ENCODE measurements at regions not wholly inside any gene's neighbourhood (a gene's known extent, or its start where the extent isn't known, plus 50 kb on each side); places are given as distances from the start of the nearest gene placed in this dataset.

- H3K27me3 ChIP-seq: no peaks in the 10 kb centered on the region
- H3K4me3 ChIP-seq (ENCODE audit: low read depth, low read length): no peak overlapping the region
- DNase-seq: peak; percentile 47
- no peaks in the 10 kb centered on the region for H3K36me3 ChIP-seq
- TF ChIP-seq, protein P1, sequence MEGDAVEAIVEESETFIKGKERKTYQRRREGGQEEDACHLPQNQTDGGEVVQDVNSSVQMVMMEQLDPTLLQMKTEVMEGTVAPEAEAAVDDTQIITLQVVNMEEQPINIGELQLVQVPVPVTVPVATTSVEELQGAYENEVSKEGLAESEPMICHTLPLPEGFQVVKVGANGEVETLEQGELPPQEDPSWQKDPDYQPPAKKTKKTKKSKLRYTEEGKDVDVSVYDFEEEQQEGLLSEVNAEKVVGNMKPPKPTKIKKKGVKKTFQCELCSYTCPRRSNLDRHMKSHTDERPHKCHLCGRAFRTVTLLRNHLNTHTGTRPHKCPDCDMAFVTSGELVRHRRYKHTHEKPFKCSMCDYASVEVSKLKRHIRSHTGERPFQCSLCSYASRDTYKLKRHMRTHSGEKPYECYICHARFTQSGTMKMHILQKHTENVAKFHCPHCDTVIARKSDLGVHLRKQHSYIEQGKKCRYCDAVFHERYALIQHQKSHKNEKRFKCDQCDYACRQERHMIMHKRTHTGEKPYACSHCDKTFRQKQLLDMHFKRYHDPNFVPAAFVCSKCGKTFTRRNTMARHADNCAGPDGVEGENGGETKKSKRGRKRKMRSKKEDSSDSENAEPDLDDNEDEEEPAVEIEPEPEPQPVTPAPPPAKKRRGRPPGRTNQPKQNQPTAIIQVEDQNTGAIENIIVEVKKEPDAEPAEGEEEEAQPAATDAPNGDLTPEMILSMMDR (IDR thresholded peaks at IDR 0.05; ENCODE audit: low read depth, low read length): no peak
- H3K9me3 ChIP-seq: no peaks in the 10 kb centered on the region
- peaks cover 24% of the 10 kb centered on the region for H3K4me1 ChIP-seq
Measured at GRCh38 chr2:21256006-21256405, 132.2 kb downstream of the TDRD15 start.

DNA sequence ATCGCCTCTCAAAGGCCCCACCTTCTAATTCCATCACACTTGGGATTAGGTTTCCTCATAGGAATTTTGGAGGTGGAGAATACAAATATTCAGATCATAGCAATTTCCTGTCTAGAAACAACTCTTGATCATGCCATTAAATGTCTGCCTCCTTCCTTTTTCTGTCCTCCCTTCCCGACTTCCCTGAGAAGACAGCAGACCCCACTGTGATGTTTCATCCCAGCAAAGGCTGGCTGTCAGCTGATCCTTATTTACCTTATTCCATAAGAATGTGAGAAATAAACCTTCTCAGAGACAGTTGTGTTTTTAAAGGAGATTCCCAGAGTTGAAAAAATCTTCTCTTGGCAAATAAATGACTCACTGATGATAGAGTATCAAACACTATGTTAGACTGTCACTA is 133.9 kb downstream of the TDRD15 start:
- no peak for DNase-seq
- no peaks in the 10 kb centered on the region for H3K36me3 ChIP-seq
- H3K9me3 ChIP-seq: no peaks in the 10 kb centered on the region
- TF ChIP-seq, protein P1 (IDR thresholded peaks at IDR 0.05; ENCODE audit: low read depth, low read length): no peak
- no peaks in the 10 kb centered on the region for H3K27me3 ChIP-seq
- H3K4me3 ChIP-seq (ENCODE audit: low read depth, low read length): no peak overlapping the region
- H3K4me1 ChIP-seq: peaks cover 39% of the 10 kb centered on the region

- TF ChIP-seq, protein P1 (IDR thresholded peaks at IDR 0.05; ENCODE audit: low read depth, low read length): no peak
Measured at GRCh38 chr2:21258082-21258481, 134.3 kb downstream of the TDRD15 start.

DNA sequence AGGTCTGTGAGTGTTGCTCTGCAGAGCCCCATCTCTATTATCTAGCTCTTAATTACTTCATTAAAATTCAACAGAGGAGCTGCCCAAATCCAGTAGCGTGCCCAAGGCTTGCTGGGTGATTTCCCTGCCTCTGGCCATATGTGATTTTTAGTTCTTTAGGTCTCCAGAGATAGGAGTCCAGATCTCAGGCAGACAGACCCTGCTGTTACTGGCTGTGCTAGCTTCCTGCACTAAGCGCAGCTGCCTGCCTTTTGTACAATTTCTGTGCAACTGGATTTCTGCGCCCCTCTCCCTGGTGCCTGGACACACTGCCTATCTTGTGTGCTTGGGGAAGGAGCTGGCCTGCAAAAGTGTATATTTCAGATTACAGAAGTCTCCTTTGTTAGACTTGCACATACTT is 136.5 kb downstream of the TDRD15 start:
- Histone ChIP-seq H3K4me3 (ENCODE audit: low read depth, low read length) (no peak overlapping the region), H3K4me1 (peaks cover 39% of the 10 kb centered on the region), H3K9me3 (no peaks in the 10 kb centered on the region), H3K36me3 (no peaks in the 10 kb centered on the region), H3K27me3 (no peaks in the 10 kb centered on the region)
- DNase-seq: peak; percentile 59
- TF ChIP-seq, protein P1 (IDR thresholded peaks at IDR 0.05; ENCODE audit: low read depth, low read length): no peak

More at GRCh38 chr2:21258082-21258481, 134.3 kb downstream of the TDRD15 start:
- DNase-seq: no peak
- Histone ChIP-seq H3K36me3 (no peaks in the 10 kb centered on the region), H3K4me1 (peaks cover 39% of the 10 kb centered on the region), H3K4me3 (ENCODE audit: low read depth, low read length) (no peak overlapping the region), H3K9me3 (no peaks in the 10 kb centered on the region), H3K27me3 (no peaks in the 10 kb centered on the region)

DNA sequence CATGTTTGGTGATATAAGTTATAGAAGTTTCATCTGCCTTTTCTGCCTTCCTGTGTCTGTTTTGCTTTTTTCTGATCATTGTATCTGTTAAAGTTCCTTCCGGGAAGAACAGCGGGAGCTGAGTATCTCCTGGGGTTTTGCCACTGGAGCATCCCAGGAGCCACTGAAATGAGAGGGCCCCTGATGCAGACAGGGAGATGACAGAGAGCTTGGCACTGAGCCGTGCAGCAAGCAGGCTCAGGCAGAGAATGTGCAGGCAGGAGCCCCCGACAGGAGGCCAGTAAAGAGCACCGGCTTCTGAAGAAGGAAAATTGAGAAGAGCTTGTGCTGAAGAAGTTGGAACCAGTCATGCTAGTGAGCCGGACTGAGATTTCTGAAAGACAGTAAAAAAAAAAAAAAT is 137.8 kb downstream of the TDRD15 start:
- TF ChIP-seq, protein P1 (IDR thresholded peaks at IDR 0.05; ENCODE audit: low read depth, low read length): 0 out of 2 replicates have a peak, but pooled peaks have one; percentile 6
- Histone ChIP-seq H3K36me3 (no peaks in the 10 kb centered on the region), H3K4me3 (ENCODE audit: low read depth, low read length) (no peak overlapping the region), H3K27me3 (no peaks in the 10 kb centered on the region), H3K4me1 (peaks cover 30% of the 10 kb centered on the region), H3K9me3 (no peaks in the 10 kb centered on the region)
- DNase-seq: peak; percentile 64

DNA sequence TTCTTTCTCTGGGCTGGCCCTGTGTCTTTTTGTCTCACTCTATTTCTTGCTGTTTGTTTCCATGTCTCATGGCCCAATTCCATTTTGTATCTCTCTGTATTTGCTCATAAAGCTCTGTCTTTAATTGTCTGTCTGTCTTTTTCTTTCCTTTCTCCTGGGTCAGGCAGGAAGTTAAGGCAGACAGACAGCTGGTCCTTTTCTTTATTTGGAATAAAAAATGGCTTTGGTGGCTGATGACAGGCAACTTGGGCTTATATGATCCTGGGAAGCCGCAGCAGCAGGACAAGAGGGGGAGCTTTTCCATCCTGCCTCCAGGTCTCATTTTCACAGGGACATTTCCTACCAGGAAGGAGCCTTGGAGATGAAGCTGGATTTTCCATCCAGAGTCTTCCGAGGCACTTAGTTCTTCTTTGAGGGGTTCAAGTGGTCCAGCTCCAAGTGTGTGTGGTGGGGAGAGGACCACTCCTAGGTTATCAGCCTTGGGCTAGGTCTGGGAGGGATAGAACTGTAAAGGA is 138.7 kb downstream of the TDRD15 start:
- Histone ChIP-seq H3K27me3 (no peaks in the 10 kb centered on the region), H3K36me3 (no peaks in the 10 kb centered on the region), H3K4me3 (ENCODE audit: low read depth, low read length) (no peak overlapping the region), H3K9me3 (no peaks in the 10 kb centered on the region), H3K4me1 (peaks cover 30% of the 10 kb centered on the region)
- no peak for DNase-seq
- TF ChIP-seq, protein P1 (IDR thresholded peaks at IDR 0.05; ENCODE audit: low read depth, low read length): no peak

Data from BE2C (cell line).